ENCODE measurements at regions not wholly inside any gene's neighbourhood (a gene's known extent, or its start where the extent isn't known, plus 50 kb on each side); places are given as distances from the start of the nearest gene placed in this dataset.

DNA sequence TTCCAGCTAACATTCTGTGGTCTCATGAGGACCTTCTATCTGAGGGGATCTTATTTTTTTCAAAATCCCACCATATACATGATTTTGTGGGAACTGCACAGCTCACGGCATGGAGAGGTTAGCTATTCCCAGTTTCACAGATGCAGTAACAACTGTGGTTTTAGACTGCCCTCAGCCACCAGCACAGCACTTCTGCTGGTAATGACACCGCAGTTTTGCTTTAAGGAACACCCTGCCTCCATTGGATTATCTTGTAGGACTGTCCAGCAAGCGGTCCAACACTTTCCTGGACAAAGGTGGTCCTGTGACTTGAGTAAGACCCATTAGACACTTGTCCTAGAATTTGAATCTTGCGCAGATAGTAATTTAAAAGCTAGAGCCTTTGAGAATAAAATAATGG is 65.3 kb upstream of the SMNDC1 start:
- BruUV-seq (replicated peaks) = no TSS peak
- Histone ChIP-seq H3K36me3 (ENCODE audit: insufficient read depth, low read length, poor library complexity, severe bottlenecking) (no peaks in the 10 kb centered on the region), H3K9me3 (ENCODE audit: low read depth, low read length, poor library complexity, severe bottlenecking) (no peaks in the 10 kb centered on the region), H3K4me3 (ENCODE audit: low read depth, low read length, poor library complexity, severe bottlenecking) (no peak overlapping the region), H3K27ac (ENCODE audit: low read depth, low read length, poor library complexity, severe bottlenecking) (no peak overlapping the region), H3K27me3 (replicated peaks; ENCODE audit: insufficient read depth, low read depth, low read length, poor library complexity) (no peaks in the 10 kb centered on the region), H3K4me1 (ENCODE audit: insufficient read depth, low read length, poor library complexity, severe bottlenecking) (no peaks in the 10 kb centered on the region)
- ChIA-PET POLR2A (ENCODE audit: low non-redundant PET) (interaction anchor here (0.5 kb wide), 1 partner anchor 28 kb away, joined by 3 read pairs; no protein-coding TSS in a partner anchor), CTCF (no interaction called here)
- DNase-seq (ENCODE audit: low spot score) = no peak
- intact Hi-C loops (cut with micrococcal nuclease; ENCODE audit: unreplicated experiment) = no loop called here
- TF ChIP-seq, protein P1, sequence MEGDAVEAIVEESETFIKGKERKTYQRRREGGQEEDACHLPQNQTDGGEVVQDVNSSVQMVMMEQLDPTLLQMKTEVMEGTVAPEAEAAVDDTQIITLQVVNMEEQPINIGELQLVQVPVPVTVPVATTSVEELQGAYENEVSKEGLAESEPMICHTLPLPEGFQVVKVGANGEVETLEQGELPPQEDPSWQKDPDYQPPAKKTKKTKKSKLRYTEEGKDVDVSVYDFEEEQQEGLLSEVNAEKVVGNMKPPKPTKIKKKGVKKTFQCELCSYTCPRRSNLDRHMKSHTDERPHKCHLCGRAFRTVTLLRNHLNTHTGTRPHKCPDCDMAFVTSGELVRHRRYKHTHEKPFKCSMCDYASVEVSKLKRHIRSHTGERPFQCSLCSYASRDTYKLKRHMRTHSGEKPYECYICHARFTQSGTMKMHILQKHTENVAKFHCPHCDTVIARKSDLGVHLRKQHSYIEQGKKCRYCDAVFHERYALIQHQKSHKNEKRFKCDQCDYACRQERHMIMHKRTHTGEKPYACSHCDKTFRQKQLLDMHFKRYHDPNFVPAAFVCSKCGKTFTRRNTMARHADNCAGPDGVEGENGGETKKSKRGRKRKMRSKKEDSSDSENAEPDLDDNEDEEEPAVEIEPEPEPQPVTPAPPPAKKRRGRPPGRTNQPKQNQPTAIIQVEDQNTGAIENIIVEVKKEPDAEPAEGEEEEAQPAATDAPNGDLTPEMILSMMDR (conservative IDR thresholded peaks at IDR 0.05; ENCODE audit: low read depth, low read length) = no peak
- TF ChIP-seq EZH2 (IDR thresholded peaks at IDR 0.05; ENCODE audit: borderline replicate concordance, low read depth, low read length, poor library complexity, severe bottlenecking) = no peak

- DNase-seq (ENCODE audit: low spot score) = no peak
- H3K36me3 ChIP-seq (ENCODE audit: insufficient read depth, low read length, poor library complexity, severe bottlenecking) = no peaks in the 10 kb centered on the region
- no peak overlapping the region for H3K27ac ChIP-seq (ENCODE audit: low read depth, low read length, poor library complexity, severe bottlenecking)
- no peaks in the 10 kb centered on the region for H3K27me3 ChIP-seq (replicated peaks; ENCODE audit: insufficient read depth, low read depth, low read length, poor library complexity)
- no peak for TF ChIP-seq EZH2 (IDR thresholded peaks at IDR 0.05; ENCODE audit: borderline replicate concordance, low read depth, low read length, poor library complexity, severe bottlenecking)
- TF ChIP-seq, protein P1 (conservative IDR thresholded peaks at IDR 0.05; ENCODE audit: low read depth, low read length) = no peak
- intact Hi-C loops (cut with micrococcal nuclease; ENCODE audit: unreplicated experiment) = no loop called here
- POLR2A ChIA-PET (ENCODE audit: low non-redundant PET) = no interaction called here
- H3K4me1 ChIP-seq (ENCODE audit: insufficient read depth, low read length, poor library complexity, severe bottlenecking) = no peaks in the 10 kb centered on the region
- BruUV-seq (replicated peaks) = no TSS peak
- H3K9me3 ChIP-seq (ENCODE audit: low read depth, low read length, poor library complexity, severe bottlenecking) = no peaks in the 10 kb centered on the region
- CTCF ChIA-PET = no interaction called here
- no peak overlapping the region for H3K4me3 ChIP-seq (ENCODE audit: low read depth, low read length, poor library complexity, severe bottlenecking)
Observed at GRCh38 chr10:110372656-110373055, 67.9 kb upstream of the SMNDC1 start.

GRCh38 chr10:110373059-110373458 is 68.3 kb upstream of the SMNDC1 start:
- H3K27me3 ChIP-seq (replicated peaks; ENCODE audit: insufficient read depth, low read depth, low read length, poor library complexity) = no peaks in the 10 kb centered on the region
- BruUV-seq (replicated peaks) = no TSS peak
- no peaks in the 10 kb centered on the region for H3K36me3 ChIP-seq (ENCODE audit: insufficient read depth, low read length, poor library complexity, severe bottlenecking)
- intact Hi-C loops (cut with micrococcal nuclease; ENCODE audit: unreplicated experiment) = no loop called here
- no peak for TF ChIP-seq EZH2 (IDR thresholded peaks at IDR 0.05; ENCODE audit: borderline replicate concordance, low read depth, low read length, poor library complexity, severe bottlenecking)
- TF ChIP-seq, protein P1 (conservative IDR thresholded peaks at IDR 0.05; ENCODE audit: low read depth, low read length) = no peak
- CTCF ChIA-PET = no interaction called here
- H3K9me3 ChIP-seq (ENCODE audit: low read depth, low read length, poor library complexity, severe bottlenecking) = no peaks in the 10 kb centered on the region
- no peak for DNase-seq (ENCODE audit: low spot score)
- H3K4me1 ChIP-seq (ENCODE audit: insufficient read depth, low read length, poor library complexity, severe bottlenecking) = no peaks in the 10 kb centered on the region
- POLR2A ChIA-PET (ENCODE audit: low non-redundant PET) = no interaction called here
- H3K27ac ChIP-seq (ENCODE audit: low read depth, low read length, poor library complexity, severe bottlenecking) = no peak overlapping the region
- H3K4me3 ChIP-seq (ENCODE audit: low read depth, low read length, poor library complexity, severe bottlenecking) = no peak overlapping the region

Measured in A673 (cell line).